ENCODE measurements at regions not wholly inside any gene's neighbourhood (a gene's known extent, or its start where the extent isn't known, plus 50 kb on each side); places are given as distances from the start of the nearest gene placed in this dataset.
"Not testable (repeated sequence)": the region's sequence is repeated elsewhere in the genome, so short reads cannot be mapped to it uniquely, and the experiment has no call there.

- Histone ChIP-seq H3K9me3 (ENCODE audit: control insufficient read depth, low read length) (no peaks in the 10 kb centered on the region), H3K4me1 (ENCODE audit: control insufficient read depth, insufficient read depth, low read length) (no peaks in the 10 kb centered on the region), H3K27ac (ENCODE audit: low read depth, low read length) (no peak overlapping the region), H3K27me3 (ENCODE audit: control insufficient read depth, insufficient read depth, low read length, poor library complexity, severe bottlenecking) (no peaks in the 10 kb centered on the region), H3K4me3 (ENCODE audit: low read length) (no peak overlapping the region), H3K9ac (ENCODE audit: extremely low read depth, low read length, poor library complexity, severe bottlenecking) (no peak overlapping the region), H3K36me3 (ENCODE audit: control insufficient read depth, insufficient read depth, low read length) (peaks cover 20% of the 10 kb centered on the region)
- no peak overlapping the region for H3K4me3 Mint-ChIP-seq
- TF ChIP-seq CTCF (conservative IDR thresholded peaks at IDR 0.05) = no peak
- no peak overlapping the region for H3K27ac Mint-ChIP-seq
- WGBS, 2 experiments (ENCODE audit: insufficient coverage in 1 of 2, insufficient read length in 1 of 2) = 96 to 100% methylated on average over 1 to 2 of the region's 2 CpGs
- H3K27me3 Mint-ChIP-seq (ENCODE audit: insufficient read depth) = no peaks in the 10 kb centered on the region
- DNase-seq = no peak
- peaks cover 23% of the 10 kb centered on the region for H3K36me3 Mint-ChIP-seq (ENCODE audit: low read depth)
- peaks cover 14% of the 10 kb centered on the region for H3K4me1 Mint-ChIP-seq
- no peaks in the 10 kb centered on the region for H3K9me3 Mint-ChIP-seq
Measured at GRCh38 chr9:36463467-36463866, 63.4 kb upstream of the RNF38 start.

GRCh38 chr9:36462245-36462644 lies 62.2 kb upstream of the RNF38 start:
- no peak for DNase-seq
- Mint-ChIP-seq H3K4me1 (peaks cover 14% of the 10 kb centered on the region), H3K9me3 (no peaks in the 10 kb centered on the region), H3K36me3 (ENCODE audit: low read depth) (peaks cover 29% of the 10 kb centered on the region), H3K27ac (peak overlapping the region; percentile 19), H3K4me3 (no peak overlapping the region), H3K27me3 (ENCODE audit: insufficient read depth) (no peaks in the 10 kb centered on the region)
- H3K4me3 ChIP-seq (ENCODE audit: low read length) = no peak overlapping the region
- no peak for TF ChIP-seq CTCF (conservative IDR thresholded peaks at IDR 0.05)
- H3K27ac ChIP-seq (ENCODE audit: low read depth, low read length) = no peak overlapping the region
- no peaks in the 10 kb centered on the region for H3K27me3 ChIP-seq (ENCODE audit: control insufficient read depth, insufficient read depth, low read length, poor library complexity, severe bottlenecking)
- no peaks in the 10 kb centered on the region for H3K9me3 ChIP-seq (ENCODE audit: control insufficient read depth, low read length)
- 92 to 96% methylated on average over 2 to 4 of the region's 4 CpGs for WGBS, 2 experiments (ENCODE audit: insufficient coverage in 1 of 2, insufficient read length in 1 of 2)
- peaks cover 29% of the 10 kb centered on the region for H3K36me3 ChIP-seq (ENCODE audit: control insufficient read depth, insufficient read depth, low read length)
- H3K9ac ChIP-seq (ENCODE audit: extremely low read depth, low read length, poor library complexity, severe bottlenecking) = no peak overlapping the region
- no peaks in the 10 kb centered on the region for H3K4me1 ChIP-seq (ENCODE audit: control insufficient read depth, insufficient read depth, low read length)

- H3K9me3 ChIP-seq (ENCODE audit: control insufficient read depth, low read length) = no peaks in the 10 kb centered on the region
- H3K4me3 ChIP-seq (ENCODE audit: low read length) = no peak overlapping the region
- no peaks in the 10 kb centered on the region for H3K27me3 Mint-ChIP-seq (ENCODE audit: insufficient read depth)
- H3K27ac Mint-ChIP-seq = no peak overlapping the region
- peaks cover 31% of the 10 kb centered on the region for H3K36me3 Mint-ChIP-seq (ENCODE audit: low read depth)
- H3K9ac ChIP-seq (ENCODE audit: extremely low read depth, low read length, poor library complexity, severe bottlenecking) = no peak overlapping the region
- H3K4me1 ChIP-seq (ENCODE audit: control insufficient read depth, insufficient read depth, low read length) = no peaks in the 10 kb centered on the region
- no peak overlapping the region for H3K4me3 Mint-ChIP-seq
- H3K9me3 Mint-ChIP-seq = no peaks in the 10 kb centered on the region
- DNase-seq = no peak
- peaks cover 17% of the 10 kb centered on the region for H3K4me1 Mint-ChIP-seq
- TF ChIP-seq CTCF (conservative IDR thresholded peaks at IDR 0.05) = no peak
- peak overlapping the region; percentile 44 for H3K27ac ChIP-seq (ENCODE audit: low read depth, low read length)
- peaks cover 29% of the 10 kb centered on the region for H3K36me3 ChIP-seq (ENCODE audit: control insufficient read depth, insufficient read depth, low read length)
- no peaks in the 10 kb centered on the region for H3K27me3 ChIP-seq (ENCODE audit: control insufficient read depth, insufficient read depth, low read length, poor library complexity, severe bottlenecking)
Measured at GRCh38 chr9:36461323-36461722, 61.3 kb upstream of the RNF38 start.

GRCh38 chr9:36458430-36458915 lies 58.4 kb upstream of the RNF38 start:
- DNase-seq; H3K4me1 ChIP-seq (ENCODE audit: control insufficient read depth, insufficient read depth, low read length); H3K4me3 Mint-ChIP-seq; H3K9me3 ChIP-seq (ENCODE audit: control insufficient read depth, low read length); H3K9ac ChIP-seq (ENCODE audit: extremely low read depth, low read length, poor library complexity, severe bottlenecking); H3K9me3 Mint-ChIP-seq; H3K4me3 ChIP-seq (ENCODE audit: low read length); H3K27me3 Mint-ChIP-seq (ENCODE audit: insufficient read depth); H3K27me3 ChIP-seq (ENCODE audit: control insufficient read depth, insufficient read depth, low read length, poor library complexity, severe bottlenecking); H3K27ac ChIP-seq (ENCODE audit: low read depth, low read length): not testable (repeated sequence)
- Mint-ChIP-seq H3K4me1 (peaks cover 12% of the 10 kb centered on the region), H3K36me3 (ENCODE audit: low read depth) (peaks cover 25% of the 10 kb centered on the region), H3K27ac (peak overlapping the region; percentile 41)
- peaks cover 27% of the 10 kb centered on the region for H3K36me3 ChIP-seq (ENCODE audit: control insufficient read depth, insufficient read depth, low read length)
- WGBS, 2 experiments (ENCODE audit: insufficient coverage in 1 of 2, insufficient read length in 1 of 2) = 93 to 96% methylated on average over 11 to 17 of the region's 17 CpGs
